SK-N-SH (cell line): ENCODE measurements at regions not wholly inside any gene's neighbourhood (a gene's known extent, or its start where the extent isn't known, plus 50 kb on each side); places are given as distances from the start of the nearest gene placed in this dataset.

ENCODE experiments used
- CTCF ChIA-PET: fragments of 300-600, 350-600 bp; formaldehyde crosslinking; extraction: SDS; loops from one replicate; lab custom pipeline; 2021; lab: Yijun Ruan, JAX
- POLR2A ChIA-PET: fragments of 350-600 bp; sonication (Branson Sonifier 250); formaldehyde crosslinking; extraction: SDS; loops from one replicate; lab custom pipeline; 2020; ENCODE audit warnings: antibody characterized with exemption, inconsistent platforms; lab: Yijun Ruan, JAX
- DNase-seq: peaks from one replicate; pipeline ENCODE4 v3.0.0; 2012
- H2AFZ ChIP-seq: fragments of 200-600 bp; sonication (generic); 2 replicates; pipeline ENCODE4 v1.8.1; 2016; ENCODE audit warnings: antibody characterized with exemption, mild to moderate bottlenecking, low read depth
- H3F3A ChIP-seq: fragments of 200-600 bp; sonication (generic); replicated peaks from 2 replicates; pipeline ENCODE3; 2016; ENCODE audit warnings: antibody characterized with exemption, mild to moderate bottlenecking; ENCODE audit not compliant: insufficient read depth
- H3K27ac ChIP-seq, 2 experiments: fragments of 200-500 bp in 1 of 2; fragments of 200-600 bp in 1 of 2; sonication (Bioruptor generic) in 1 of 2; sonication (generic), shearing (Covaris generic) in 1 of 2; 2 replicates each; pipeline versions ENCODE4 v1.5.1 to v1.6.1; 2014 to 2016; ENCODE audit warnings: low read depth in 2 of 2, inconsistent platforms in 1 of 2, low read length in 1 of 2, mild to moderate bottlenecking in 1 of 2, mixed read lengths in 1 of 2
- H3K27me3 ChIP-seq: fragments of 200-600 bp; sonication (generic), shearing (Covaris generic); 2 replicates; pipeline ENCODE4 v1.6.1; 2016; ENCODE audit warnings: mixed run types; ENCODE audit not compliant: insufficient read depth
- H3K36me3 ChIP-seq, 2 experiments: fragments of 200-500 bp in 1 of 2; fragments of 200-600 bp in 1 of 2; sonication (Bioruptor generic) in 1 of 2; sonication (generic) in 1 of 2; replicated peaks in 1 of 2; 2 replicates each; pipeline versions ENCODE3 to v1.5.1; 2014 to 2016; ENCODE audit warnings: low read length in 1 of 2, mild to moderate bottlenecking in 1 of 2; ENCODE audit not compliant: insufficient read depth in 2 of 2, control insufficient read depth in 1 of 2
- H3K4me1 ChIP-seq, 2 experiments: fragments of 200-500 bp in 1 of 2; fragments of 200-600 bp in 1 of 2; sonication (Bioruptor generic) in 1 of 2; sonication (generic), shearing (Covaris generic) in 1 of 2; 2 replicates each; pipeline versions ENCODE4 v1.5.1 to v1.6.1; 2014 to 2016; ENCODE audit warnings: low read depth in 1 of 2, low read length in 1 of 2, mixed run types in 1 of 2; ENCODE audit not compliant: insufficient read depth in 2 of 2, control insufficient read depth in 1 of 2
- H3K4me2 ChIP-seq: fragments of 200-600 bp; sonication (generic), shearing (Covaris generic); 2 replicates; pipeline ENCODE4 v1.6.1; 2017; ENCODE audit warnings: mixed run types
- H3K4me3 ChIP-seq, 2 experiments: fragments of 200-500 bp in 1 of 2; fragments of 200-600 bp in 1 of 2; sonication (Bioruptor generic) in 1 of 2; sonication (generic), shearing (Covaris generic) in 1 of 2; 2 replicates each; pipeline versions ENCODE4 v1.5.1 to v1.8.1; 2014 to 2016; ENCODE audit warnings: low read depth in 2 of 2, inconsistent platforms in 1 of 2, low read length in 1 of 2, mild to moderate bottlenecking in 1 of 2, mixed read lengths in 1 of 2, moderate library complexity in 1 of 2
- H3K79me2 ChIP-seq: fragments of 200-600 bp; sonication (generic); 2 replicates; pipeline ENCODE4 v1.8.1; 2017; ENCODE audit warnings: mild to moderate bottlenecking; ENCODE audit not compliant: insufficient read depth
- H3K9ac ChIP-seq: fragments of 200-600 bp; sonication (generic); 2 replicates; pipeline ENCODE4 v1.6.1; 2017; ENCODE audit warnings: mixed run types
- H3K9me2 ChIP-seq: fragments of 200-600 bp; sonication (generic); 2 replicates; pipeline ENCODE4 v1.6.1; 2017; ENCODE audit warnings: mixed run types
- H3K9me3 ChIP-seq: fragments of 200-600 bp; sonication (generic); 2 replicates; pipeline ENCODE4 v1.6.1; 2017; ENCODE audit warnings: mixed run types, mild to moderate bottlenecking, moderate library complexity
- H4K20me1 ChIP-seq: fragments of 200-600 bp; sonication (generic); 2 replicates; pipeline ENCODE4 v1.6.1; 2017; ENCODE audit warnings: mild to moderate bottlenecking, mixed run types; ENCODE audit not compliant: insufficient read depth
- ELF1 ChIP-seq: IDR thresholded peaks from 2 replicates; pipeline ENCODE4 v1.4.0; 2012
- JUND ChIP-seq: IDR thresholded peaks from 2 replicates; pipeline ENCODE4 v1.4.0; 2012
- MEF2A ChIP-seq: IDR thresholded peaks from 2 replicates; pipeline ENCODE4 v1.4.0; 2012; ENCODE audit warnings: low read depth, borderline replicate concordance
- NFIC ChIP-seq: IDR thresholded peaks from 2 replicates; pipeline ENCODE4 v1.4.0; 2012; ENCODE audit warnings: borderline replicate concordance
- NRF1 ChIP-seq: IDR thresholded peaks from 2 replicates; pipeline ENCODE4 v1.6.1; 2012; ENCODE audit warnings: low read depth, mild to moderate bottlenecking, low read length
- RFX5 ChIP-seq: IDR thresholded peaks from 2 replicates; pipeline ENCODE4 v1.6.1; 2012; ENCODE audit warnings: mild to moderate bottlenecking, improper control_type of control experiment, low read length
- TAF1 ChIP-seq: IDR thresholded peaks from 2 replicates; pipeline ENCODE4 v1.6.1; 2012; ENCODE audit warnings: low read depth, mild to moderate bottlenecking, low read length, moderate library complexity, borderline replicate concordance
- TEAD4 ChIP-seq: IDR thresholded peaks from 2 replicates; pipeline ENCODE4 v1.4.0; 2012; ENCODE audit warnings: mild to moderate bottlenecking, borderline replicate concordance; ENCODE audit not compliant: insufficient read depth
- YY1 ChIP-seq: IDR thresholded peaks from 2 replicates; pipeline ENCODE4 v1.4.0; 2012; ENCODE audit warnings: low read depth, mild to moderate bottlenecking
- WGBS: methylation state at CpG from one replicate; pipeline ENCODE4 v1.1.6; 2017; ENCODE audit warnings: low lambda C conversion rate; 5-methylcytosine and 5-hydroxymethylcytosine counted together
- TF ChIP-seq, protein P1 (sequence below): fragments of 150-350 bp; IDR thresholded peaks from 2 replicates; pipeline ENCODE4 v1.6.1; 2016; ENCODE audit warnings: mild to moderate bottlenecking, low read depth, low read length
- TF ChIP-seq, protein P2 (sequence below): IDR thresholded peaks from 2 replicates; pipeline ENCODE4 v1.6.1; 2012; ENCODE audit warnings: mild to moderate bottlenecking, low read depth, low read length, moderate library complexity

DNA sequence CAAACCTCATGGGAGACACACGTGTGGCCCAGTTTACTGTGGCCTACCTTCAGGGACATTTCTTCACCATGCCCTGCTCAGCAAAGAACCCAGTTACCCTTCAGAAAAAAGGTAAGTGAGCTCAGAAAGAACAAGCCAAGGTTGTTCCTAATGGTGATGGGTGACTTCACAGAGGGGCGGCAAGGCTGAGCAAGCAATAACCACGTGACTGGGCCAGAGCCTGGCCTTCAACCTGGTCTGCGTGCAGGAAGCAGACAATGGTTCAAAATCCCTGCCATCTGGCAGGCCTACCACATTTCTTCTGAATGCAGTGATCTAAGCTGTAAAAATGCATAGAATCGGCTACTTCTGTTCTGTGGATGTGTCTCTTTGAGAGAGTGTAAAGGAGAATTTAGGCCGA is 115.5 kb upstream of the CST7 start:
- no peaks in the 10 kb centered on the region for H3K79me2 ChIP-seq
- WGBS, result 25% methylated on average over 4 of the region's 6 CpGs
- no peak overlapping the region for H3K9ac ChIP-seq
- no peaks in the 10 kb centered on the region; the same call in 1 of the 2 replicates for H3K27me3 ChIP-seq
- H3K9me3 ChIP-seq, result no peaks in the 10 kb centered on the region
- H3K27ac ChIP-seq, result no peak overlapping the region
- no peaks in the 10 kb centered on the region for H3K9me2 ChIP-seq
- peaks cover 3% of the 10 kb centered on the region for H3F3A ChIP-seq
- H3K4me2 ChIP-seq, result no peak overlapping the region
- POLR2A ChIA-PET, result no interaction called here
- no peak overlapping the region for H2AFZ ChIP-seq
- H4K20me1 ChIP-seq, result no peaks in the 10 kb centered on the region
- TF ChIP-seq, protein P1, sequence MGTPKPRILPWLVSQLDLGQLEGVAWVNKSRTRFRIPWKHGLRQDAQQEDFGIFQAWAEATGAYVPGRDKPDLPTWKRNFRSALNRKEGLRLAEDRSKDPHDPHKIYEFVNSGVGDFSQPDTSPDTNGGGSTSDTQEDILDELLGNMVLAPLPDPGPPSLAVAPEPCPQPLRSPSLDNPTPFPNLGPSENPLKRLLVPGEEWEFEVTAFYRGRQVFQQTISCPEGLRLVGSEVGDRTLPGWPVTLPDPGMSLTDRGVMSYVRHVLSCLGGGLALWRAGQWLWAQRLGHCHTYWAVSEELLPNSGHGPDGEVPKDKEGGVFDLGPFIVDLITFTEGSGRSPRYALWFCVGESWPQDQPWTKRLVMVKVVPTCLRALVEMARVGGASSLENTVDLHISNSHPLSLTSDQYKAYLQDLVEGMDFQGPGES, result no peak
- TF ChIP-seq NFIC, result no peak
- TF ChIP-seq, protein P2, sequence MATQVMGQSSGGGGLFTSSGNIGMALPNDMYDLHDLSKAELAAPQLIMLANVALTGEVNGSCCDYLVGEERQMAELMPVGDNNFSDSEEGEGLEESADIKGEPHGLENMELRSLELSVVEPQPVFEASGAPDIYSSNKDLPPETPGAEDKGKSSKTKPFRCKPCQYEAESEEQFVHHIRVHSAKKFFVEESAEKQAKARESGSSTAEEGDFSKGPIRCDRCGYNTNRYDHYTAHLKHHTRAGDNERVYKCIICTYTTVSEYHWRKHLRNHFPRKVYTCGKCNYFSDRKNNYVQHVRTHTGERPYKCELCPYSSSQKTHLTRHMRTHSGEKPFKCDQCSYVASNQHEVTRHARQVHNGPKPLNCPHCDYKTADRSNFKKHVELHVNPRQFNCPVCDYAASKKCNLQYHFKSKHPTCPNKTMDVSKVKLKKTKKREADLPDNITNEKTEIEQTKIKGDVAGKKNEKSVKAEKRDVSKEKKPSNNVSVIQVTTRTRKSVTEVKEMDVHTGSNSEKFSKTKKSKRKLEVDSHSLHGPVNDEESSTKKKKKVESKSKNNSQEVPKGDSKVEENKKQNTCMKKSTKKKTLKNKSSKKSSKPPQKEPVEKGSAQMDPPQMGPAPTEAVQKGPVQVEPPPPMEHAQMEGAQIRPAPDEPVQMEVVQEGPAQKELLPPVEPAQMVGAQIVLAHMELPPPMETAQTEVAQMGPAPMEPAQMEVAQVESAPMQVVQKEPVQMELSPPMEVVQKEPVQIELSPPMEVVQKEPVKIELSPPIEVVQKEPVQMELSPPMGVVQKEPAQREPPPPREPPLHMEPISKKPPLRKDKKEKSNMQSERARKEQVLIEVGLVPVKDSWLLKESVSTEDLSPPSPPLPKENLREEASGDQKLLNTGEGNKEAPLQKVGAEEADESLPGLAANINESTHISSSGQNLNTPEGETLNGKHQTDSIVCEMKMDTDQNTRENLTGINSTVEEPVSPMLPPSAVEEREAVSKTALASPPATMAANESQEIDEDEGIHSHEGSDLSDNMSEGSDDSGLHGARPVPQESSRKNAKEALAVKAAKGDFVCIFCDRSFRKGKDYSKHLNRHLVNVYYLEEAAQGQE, result no peak
- no peak for TF ChIP-seq NRF1
- no peak for TF ChIP-seq YY1
- TF ChIP-seq ELF1, result no peak
- TF ChIP-seq JUND, result no peak
- TF ChIP-seq RFX5, result no peak
- TF ChIP-seq MEF2A, result no peak
- no peak for TF ChIP-seq TEAD4
- H3K4me3 ChIP-seq, result no peak overlapping the region
- no peaks in the 10 kb centered on the region for H3K36me3 ChIP-seq
- CTCF ChIA-PET, result no interaction called here
- DNase-seq, result no peak
- peaks cover 0 to 5% of the 10 kb centered on the region in 2 experiments; a peak in 1 of 4 replicates for H3K4me1 ChIP-seq

GRCh38 chr20:24834310-24834709 is 114.8 kb upstream of the CST7 start:
- CTCF ChIA-PET, result no interaction called here
- peaks cover 0 to 5% of the 10 kb centered on the region in 2 experiments; a peak in 1 of 4 replicates for H3K4me1 ChIP-seq
- H3F3A ChIP-seq, result peaks cover 3% of the 10 kb centered on the region
- no peak overlapping the region for H3K4me3 ChIP-seq
- H3K9me2 ChIP-seq, result no peaks in the 10 kb centered on the region
- TF ChIP-seq, protein P2, result no peak
- TF ChIP-seq TAF1, result no peak
- TF ChIP-seq, all 33 proteins: peak for 0
- H3K9ac ChIP-seq, result no peak overlapping the region
- no peaks in the 10 kb centered on the region for H3K9me3 ChIP-seq
- no peak overlapping the region for H2AFZ ChIP-seq
- H3K4me2 ChIP-seq, result no peak overlapping the region
- H3K79me2 ChIP-seq, result no peaks in the 10 kb centered on the region
- H3K27me3 ChIP-seq, result no peaks in the 10 kb centered on the region; the same call in 1 of the 2 replicates
- no peaks in the 10 kb centered on the region for H3K36me3 ChIP-seq
- 35% methylated on average over 1 of the region's 1 CpG for WGBS
- H3K27ac ChIP-seq, result no peak overlapping the region
- DNase-seq, result no peak
- POLR2A ChIA-PET, result no interaction called here
- no peaks in the 10 kb centered on the region for H4K20me1 ChIP-seq
